Left renal cortex interstitium (tissue), 4 donors: ENCODE measurements at regions not wholly inside any gene's neighbourhood (a gene's known extent, or its start where the extent isn't known, plus 50 kb on each side); places are given as distances from the start of the nearest gene placed in this dataset.

Source experiments
- DNase-seq, 4 donors: peaks; one replicate each; pipeline ENCODE4 v3.0.0-alpha.2; 2013; ENCODE audit warnings: low read depth in 4 of 4, low spot score in 2 of 4, missing footprints in 1 of 4

DNA sequence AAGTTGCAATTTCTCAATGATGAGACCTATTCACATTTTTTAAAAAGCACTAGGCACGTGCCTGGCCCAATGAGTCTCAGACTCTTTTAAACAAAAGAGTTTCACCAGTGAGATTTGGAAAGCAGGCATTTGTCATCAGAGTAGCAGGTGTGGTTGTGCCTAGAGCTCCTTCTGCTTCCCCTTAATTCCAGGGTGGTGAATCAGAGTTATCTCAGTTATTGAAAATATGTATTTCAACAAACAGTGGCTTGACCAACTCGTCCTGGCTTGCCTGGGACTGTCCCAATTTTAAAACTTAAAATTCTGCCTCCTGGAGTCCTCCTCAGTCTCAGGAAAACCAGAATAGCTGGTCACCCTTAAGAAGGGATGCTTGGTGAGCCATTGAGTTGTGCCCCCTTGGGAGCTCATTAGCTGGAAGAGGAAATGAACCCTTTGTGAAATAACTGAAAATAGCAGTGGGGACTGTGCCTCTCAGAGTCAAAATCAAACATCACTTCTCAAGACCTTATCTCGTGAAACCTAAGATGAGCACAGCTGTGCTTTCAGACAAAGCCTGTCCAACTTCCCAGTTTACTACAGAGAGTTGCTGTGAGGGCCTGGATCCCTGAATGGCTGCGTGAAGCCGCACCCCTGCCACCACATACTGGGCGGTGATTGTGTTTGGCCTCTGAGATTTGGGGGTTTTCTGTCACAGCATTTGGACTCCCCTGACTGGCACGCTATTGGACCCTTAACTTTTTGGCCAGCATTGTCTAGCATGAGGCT is 116.3 kb downstream of the ANKRD60 start:
- no peak for DNase-seq

DNA sequence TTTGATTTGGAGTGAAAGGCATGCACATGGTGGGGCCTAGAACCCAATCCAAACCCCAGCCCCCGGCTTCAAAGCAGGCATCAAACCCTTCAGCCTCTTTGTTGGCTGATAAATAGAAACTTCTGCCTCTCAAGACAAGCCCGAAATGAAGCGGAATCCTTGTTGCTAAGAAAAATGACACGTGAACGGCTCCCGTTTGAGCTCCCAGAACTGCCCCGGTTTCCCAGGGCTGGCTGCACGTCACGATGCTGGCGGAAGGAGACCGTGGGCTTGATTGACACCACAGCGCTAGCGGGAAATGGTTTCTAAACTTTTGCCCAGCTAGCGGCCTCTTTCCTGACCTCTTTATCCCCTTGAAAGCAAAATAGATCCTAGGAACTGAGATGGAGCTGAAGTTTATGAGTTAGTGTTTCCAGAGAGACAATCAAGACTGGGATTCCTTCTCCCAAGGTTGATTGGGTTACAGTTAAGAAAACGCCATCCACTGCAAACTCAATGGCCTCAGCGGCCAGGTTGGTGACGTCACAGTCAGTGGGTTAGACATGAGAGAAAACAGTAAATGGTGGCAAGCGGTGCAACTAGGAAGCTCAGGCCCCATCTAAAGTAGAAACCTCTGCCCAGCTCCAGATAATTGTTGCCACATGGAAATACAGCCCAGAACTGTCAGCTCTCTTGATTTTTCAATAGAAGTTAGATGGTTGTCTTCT is 117.0 kb downstream of the ANKRD60 start:
- no peak for DNase-seq

GRCh38 chr20:58109918-58110635 is 118.4 kb downstream of the ANKRD60 start:
- no peak for DNase-seq

GRCh38 chr20:58109126-58109880 is 119.2 kb downstream of the ANKRD60 start:
- no peak for DNase-seq

GRCh38 chr20:58107533-58107932 is 120.9 kb downstream of the ANKRD60 start:
- no peak for DNase-seq

DNA sequence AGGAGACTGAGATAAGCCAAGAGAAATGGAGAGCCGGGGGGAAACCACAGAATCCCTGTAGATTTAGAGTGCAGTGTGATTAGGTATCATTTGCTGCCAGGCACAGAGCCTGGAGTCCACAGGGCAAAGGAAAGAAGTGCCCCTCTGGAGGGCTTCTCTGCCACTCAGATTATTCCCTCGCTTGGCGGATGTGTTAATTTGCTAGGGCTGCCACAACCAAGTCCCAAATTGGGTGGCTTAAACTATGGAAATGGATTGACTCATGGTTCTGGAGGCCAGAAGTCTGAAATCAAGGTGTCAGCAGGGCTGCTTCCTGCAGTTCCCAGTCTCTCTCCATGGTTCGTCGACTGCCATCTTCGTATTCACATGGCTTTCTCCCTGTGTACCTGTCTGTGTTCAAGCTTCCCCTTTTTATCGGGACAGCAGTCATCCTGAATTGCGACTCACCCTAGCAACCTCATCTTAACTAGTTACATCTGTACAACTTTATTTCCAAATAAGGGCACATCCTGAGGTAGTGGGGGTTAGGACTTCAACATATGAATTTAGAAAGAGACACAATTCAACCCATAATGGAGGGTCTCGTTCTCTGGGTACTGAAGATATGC is 122.2 kb downstream of the ANKRD60 start:
- DNase-seq: no peak

- DNase-seq: no peak
Measured at GRCh38 chr20:58103961-58104360, 124.5 kb downstream of the ANKRD60 start.

DNA sequence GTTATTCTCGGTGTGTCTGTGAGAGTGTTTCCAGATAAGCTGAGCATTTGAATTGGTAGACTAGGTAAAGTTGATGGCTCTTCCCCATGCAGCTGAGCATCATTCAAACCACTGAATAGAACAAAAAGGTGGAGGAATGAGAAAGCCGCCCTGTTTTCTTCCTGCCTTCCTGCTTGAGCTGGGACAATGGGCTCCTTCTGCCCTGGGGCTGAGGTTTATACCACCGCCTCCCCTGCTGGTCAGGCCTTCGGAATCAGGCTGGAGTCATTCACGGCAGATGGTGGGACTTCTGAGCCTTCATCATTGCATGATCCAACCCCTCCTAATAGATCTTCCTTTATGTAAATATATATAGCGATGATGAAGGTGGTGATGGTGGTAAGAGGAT is 124.9 kb downstream of the ANKRD60 start:
- no peak for DNase-seq

- DNase-seq: no peak
Measured at GRCh38 chr20:58102744-58103516, 125.5 kb downstream of the ANKRD60 start.

- no peak for DNase-seq
Measured at GRCh38 chr20:58102261-58102660, 126.2 kb downstream of the ANKRD60 start.

DNA sequence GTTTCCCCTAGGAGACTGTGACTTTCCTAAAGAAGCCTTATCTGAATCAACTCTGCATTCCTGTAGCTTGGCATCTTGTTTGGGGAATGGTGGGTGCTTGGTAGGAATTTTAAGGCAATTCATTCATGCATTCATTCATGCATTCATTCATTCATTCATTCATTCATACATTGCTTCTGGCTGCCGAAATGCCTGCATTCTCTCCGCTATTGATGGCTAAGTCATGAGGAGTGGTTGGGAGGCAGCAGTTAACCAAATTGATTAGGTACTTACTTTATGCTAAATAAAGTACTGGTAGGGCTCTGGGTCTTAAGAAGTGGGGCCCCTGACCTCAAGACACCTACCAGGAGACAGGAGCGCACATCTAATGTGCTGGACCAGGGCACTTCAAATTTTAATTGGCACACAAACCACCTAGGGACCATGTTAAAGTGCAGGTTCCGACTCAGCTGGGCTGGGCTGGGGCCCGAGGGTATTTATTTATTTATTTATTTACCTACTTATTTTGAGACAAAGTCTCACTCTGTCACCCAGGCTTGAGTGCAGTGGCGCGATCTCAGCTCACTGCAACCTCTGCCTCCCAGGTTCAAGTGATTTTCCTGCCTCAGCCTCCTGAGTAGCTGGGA is 127.6 kb downstream of the ANKRD60 start:
- DNase-seq: no peak

DNA sequence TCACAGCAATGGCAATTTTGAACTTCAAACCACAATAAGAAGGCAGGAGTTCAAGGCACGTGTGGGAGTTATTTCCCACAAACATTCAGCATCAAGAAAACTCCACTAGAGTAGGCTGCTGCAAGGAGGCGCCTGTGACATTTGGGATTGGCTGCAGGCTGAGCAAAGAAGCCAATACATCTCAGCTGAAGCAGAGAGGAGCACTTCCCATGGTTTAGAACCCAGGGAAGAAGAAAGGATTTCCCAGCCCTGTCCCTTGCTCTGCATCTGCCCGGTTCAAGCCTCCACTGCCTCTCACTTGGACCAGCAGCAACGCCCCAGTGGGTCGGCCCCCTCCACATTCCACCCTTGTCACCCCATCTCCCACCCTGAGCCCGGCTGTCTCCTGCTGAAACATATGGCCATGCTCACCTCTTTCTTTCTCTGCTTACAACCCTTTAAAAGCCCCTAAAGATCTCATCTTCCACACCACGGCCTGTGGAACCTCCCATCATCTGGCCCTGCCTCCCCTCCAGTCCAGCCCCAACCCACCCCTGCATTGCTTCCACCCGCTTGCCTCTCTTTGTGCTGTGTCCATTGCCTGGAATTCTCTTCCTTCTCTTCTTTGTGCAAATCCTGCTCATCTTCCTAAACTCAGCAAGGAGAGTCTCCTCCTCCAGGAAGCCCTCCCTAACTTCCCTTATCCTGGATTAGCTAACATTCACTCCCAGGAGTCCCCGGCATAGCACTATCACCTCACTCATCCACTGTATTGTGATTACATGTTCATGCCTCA is 128.3 kb downstream of the ANKRD60 start:
- DNase-seq: no peak

- DNase-seq: no peak
Measured at GRCh38 chr20:58099291-58099935, 129.0 kb downstream of the ANKRD60 start.

- DNase-seq: no peak
Measured at GRCh38 chr20:58098571-58098970, 129.9 kb downstream of the ANKRD60 start.

- DNase-seq: no peak
Measured at GRCh38 chr20:58097943-58098342, 130.5 kb downstream of the ANKRD60 start.

- no peak for DNase-seq
Measured at GRCh38 chr20:58097429-58097828, 131.0 kb downstream of the ANKRD60 start.

DNA sequence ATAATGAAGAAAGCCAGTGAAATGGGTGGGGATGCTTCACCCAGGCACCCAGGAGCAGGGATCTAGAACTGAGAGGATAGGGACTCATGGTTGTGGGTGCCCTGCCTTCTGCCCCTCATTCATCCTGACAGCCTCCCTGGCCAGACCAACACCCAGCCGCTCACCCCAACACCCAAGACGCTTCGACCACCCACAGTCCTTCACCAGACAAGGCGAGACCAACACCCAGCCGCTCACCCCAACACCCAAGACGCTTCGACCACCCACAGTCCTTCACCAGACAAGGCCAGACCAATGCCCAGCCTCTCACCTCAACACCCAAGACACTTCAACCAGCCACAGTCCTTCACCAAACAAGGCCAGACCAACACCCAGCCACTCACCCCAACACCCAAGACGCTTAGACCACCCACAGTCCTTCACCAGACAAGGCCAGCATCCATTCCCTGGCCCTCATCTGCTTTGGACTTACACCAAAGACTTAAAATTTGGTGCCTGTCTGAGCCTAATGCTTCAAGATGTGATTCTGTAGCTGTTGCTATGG is 131.5 kb downstream of the ANKRD60 start:
- DNase-seq: no peak

- no peak for DNase-seq
Measured at GRCh38 chr20:58094698-58095097, 133.8 kb downstream of the ANKRD60 start.
